ENCODE measurements at regions not wholly inside any gene's neighbourhood (a gene's known extent, or its start where the extent isn't known, plus 50 kb on each side); places are given as distances from the start of the nearest gene placed in this dataset.
"Not testable (repeated sequence)": the region's sequence is repeated elsewhere in the genome, so short reads cannot be mapped to it uniquely, and the experiment has no call there.

- not testable (repeated sequence) for TF ChIP-seq POLR2A (IDR thresholded peaks at IDR 0.05; ENCODE audit: extremely low read depth, insufficient read length); MAX (IDR thresholded peaks at IDR 0.05; ENCODE audit: low read depth, low read length); CTCF (IDR thresholded peaks at IDR 0.05; ENCODE audit: low read depth, low read length); MYC (IDR thresholded peaks at IDR 0.05; ENCODE audit: low read depth, low read length)
These were observed 231.1 kb upstream of the NOTCH2NLA start for GRCh38 chr1:146459939-146460338.
